Ascending aorta (tissue), 2 donors: ENCODE measurements at regions not wholly inside any gene's neighbourhood (a gene's known extent, or its start where the extent isn't known, plus 50 kb on each side); places are given as distances from the start of the nearest gene placed in this dataset.

Experiments used
- DNase-seq, 2 donors: peaks; one replicate each; pipeline ENCODE4 v3.0.0-alpha.2; 2019; ENCODE audit warnings: low spot score in 2 of 2
- H3K27ac ChIP-seq, 2 donors: fragments of 200-600 bp; sonication (generic); one replicate each; pipeline ENCODE4 v1.5.1; 2016 to 2017; ENCODE audit warnings: mild to moderate bottlenecking in 1 of 2
- H3K27me3 ChIP-seq: fragments of 200-600 bp; sonication (generic); one replicate; pipeline ENCODE4 v1.5.1; 2017
- H3K36me3 ChIP-seq, 2 donors: fragments of 200-600 bp; sonication (generic); one replicate each; pipeline ENCODE4 v1.5.1; 2016
- H3K4me1 ChIP-seq, 2 donors: fragments of 200-600 bp; sonication (generic); one replicate each; pipeline ENCODE4 v1.5.1; 2016 to 2017; ENCODE audit warnings: mild to moderate bottlenecking in 1 of 2
- H3K4me3 ChIP-seq, 2 donors: fragments of 200-600 bp; sonication (generic); one replicate each; pipeline ENCODE4 v1.5.1; 2016 to 2017; ENCODE audit warnings: mild to moderate bottlenecking in 1 of 2
- H3K9me3 ChIP-seq, 2 donors: fragments of 200-600 bp; sonication (generic); one replicate each; pipeline ENCODE4 v1.5.1; 2016
- CTCF ChIP-seq, 3 experiments: fragments of 200-600 bp in 2 of 3; fragments of 450-650 bp in 1 of 3; sonication (generic) in 2 of 3; IDR thresholded peaks; one replicate each; pipeline ENCODE4 v1.5.1; 2016 to 2019; ENCODE audit warnings: antibody characterized with exemption in 3 of 3, mild to moderate bottlenecking in 1 of 3, moderate library complexity in 1 of 3
- intact Hi-C: fragments of 100-400 bp; cut with DNase I; formaldehyde crosslinking; loops from one replicate; pipeline ENCODE4 v1.15.1; 2023

GRCh38 chr9:96156171-96156974 lies 145.6 kb downstream of the HSD17B3 start:
- DNase-seq: no peak
- Histone ChIP-seq H3K27ac (no peak overlapping the region), H3K27me3 (no peaks in the 10 kb centered on the region)

GRCh38 chr9:96154081-96154480 lies 147.9 kb downstream of the HSD17B3 start:
- no peaks in the 10 kb centered on the region for H3K4me1 ChIP-seq
- TF ChIP-seq CTCF (IDR thresholded peaks at IDR 0.05): no peak
- no peak overlapping the region for H3K27ac ChIP-seq
- no peaks in the 10 kb centered on the region for H3K27me3 ChIP-seq
- intact Hi-C loops: no loop called here
- no peaks in the 10 kb centered on the region for H3K36me3 ChIP-seq
- H3K9me3 ChIP-seq: no peaks in the 10 kb centered on the region
- no peak overlapping the region for H3K4me3 ChIP-seq
- DNase-seq: no peak

More at GRCh38 chr9:96156171-96156974, 145.6 kb downstream of the HSD17B3 start:
- no peak for TF ChIP-seq CTCF (IDR thresholded peaks at IDR 0.05)
- no peaks in the 10 kb centered on the region for H3K9me3 ChIP-seq
- no peaks in the 10 kb centered on the region for H3K36me3 ChIP-seq
- H3K4me1 ChIP-seq: no peaks in the 10 kb centered on the region
- intact Hi-C loops: no loop called here
- no peak overlapping the region for H3K4me3 ChIP-seq

- no peaks in the 10 kb centered on the region for H3K9me3 ChIP-seq
- TF ChIP-seq CTCF (IDR thresholded peaks at IDR 0.05): no peak
- intact Hi-C loops: no loop called here
- H3K27me3 ChIP-seq: no peaks in the 10 kb centered on the region
- H3K36me3 ChIP-seq: no peaks in the 10 kb centered on the region
- H3K4me3 ChIP-seq: no peak overlapping the region
- H3K4me1 ChIP-seq: no peaks in the 10 kb centered on the region
- H3K27ac ChIP-seq: no peak overlapping the region
- no peak for DNase-seq
Measured at GRCh38 chr9:96152550-96152949, 149.4 kb downstream of the HSD17B3 start.

- Histone ChIP-seq H3K4me1 (no peaks in the 10 kb centered on the region), H3K9me3 (no peaks in the 10 kb centered on the region), H3K27ac (no peak overlapping the region), H3K27me3 (no peaks in the 10 kb centered on the region), H3K4me3 (no peak overlapping the region), H3K36me3 (no peaks in the 10 kb centered on the region)
- no peak for DNase-seq
- intact Hi-C loops: no loop called here
- TF ChIP-seq CTCF (IDR thresholded peaks at IDR 0.05): no peak
Measured at GRCh38 chr9:96150324-96151227, 151.4 kb downstream of the HSD17B3 start.

GRCh38 chr9:96149533-96150280 lies 152.3 kb downstream of the HSD17B3 start:
- TF ChIP-seq CTCF (IDR thresholded peaks at IDR 0.05): no peak
- Histone ChIP-seq H3K36me3 (no peaks in the 10 kb centered on the region), H3K27me3 (no peaks in the 10 kb centered on the region), H3K4me3 (no peak overlapping the region), H3K9me3 (no peaks in the 10 kb centered on the region), H3K27ac (no peak overlapping the region), H3K4me1 (no peaks in the 10 kb centered on the region)
- no peak for DNase-seq
- intact Hi-C loops: no loop called here
